IPS-NIHi7 (cell line): ENCODE measurements at regions not wholly inside any gene's neighbourhood (a gene's known extent, or its start where the extent isn't known, plus 50 kb on each side); places are given as distances from the start of the nearest gene placed in this dataset.

ENCODE experiments used
- DNase-seq: peaks from one replicate; pipeline ENCODE4 v3.0.0; 2012; ENCODE audit warnings: mixed read lengths; ENCODE audit errors: extremely low spot score

GRCh38 chr7:33661430-33662160 is 243.7 kb upstream of the BMPER start:
- no peak for DNase-seq

GRCh38 chr7:33666531-33666930 is 238.8 kb upstream of the BMPER start:
- DNase-seq = no peak

- DNase-seq = no peak
These were observed 238.1 kb upstream of the BMPER start for GRCh38 chr7:33667196-33667595.

DNA sequence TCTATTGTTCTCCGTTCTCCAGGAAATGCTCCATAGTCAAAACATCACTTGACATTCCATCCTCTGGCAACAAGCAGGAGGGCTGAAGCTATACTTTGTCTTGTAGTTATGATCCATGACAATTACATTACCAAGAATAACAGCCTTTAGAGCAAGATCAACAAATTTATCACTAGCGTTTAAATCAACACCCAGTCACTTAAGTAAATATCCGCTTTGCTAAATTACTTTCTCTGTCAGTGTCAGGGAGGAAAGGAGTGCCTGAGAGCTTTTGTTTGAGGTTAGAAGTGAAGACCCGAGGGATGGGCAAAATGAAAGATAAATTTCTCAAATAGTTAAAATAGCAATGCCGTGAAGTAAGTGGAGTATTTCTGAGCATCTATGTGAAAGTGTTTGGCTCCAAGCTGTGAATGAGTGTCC is 236.1 kb upstream of the BMPER start:
- no peak for DNase-seq

DNA sequence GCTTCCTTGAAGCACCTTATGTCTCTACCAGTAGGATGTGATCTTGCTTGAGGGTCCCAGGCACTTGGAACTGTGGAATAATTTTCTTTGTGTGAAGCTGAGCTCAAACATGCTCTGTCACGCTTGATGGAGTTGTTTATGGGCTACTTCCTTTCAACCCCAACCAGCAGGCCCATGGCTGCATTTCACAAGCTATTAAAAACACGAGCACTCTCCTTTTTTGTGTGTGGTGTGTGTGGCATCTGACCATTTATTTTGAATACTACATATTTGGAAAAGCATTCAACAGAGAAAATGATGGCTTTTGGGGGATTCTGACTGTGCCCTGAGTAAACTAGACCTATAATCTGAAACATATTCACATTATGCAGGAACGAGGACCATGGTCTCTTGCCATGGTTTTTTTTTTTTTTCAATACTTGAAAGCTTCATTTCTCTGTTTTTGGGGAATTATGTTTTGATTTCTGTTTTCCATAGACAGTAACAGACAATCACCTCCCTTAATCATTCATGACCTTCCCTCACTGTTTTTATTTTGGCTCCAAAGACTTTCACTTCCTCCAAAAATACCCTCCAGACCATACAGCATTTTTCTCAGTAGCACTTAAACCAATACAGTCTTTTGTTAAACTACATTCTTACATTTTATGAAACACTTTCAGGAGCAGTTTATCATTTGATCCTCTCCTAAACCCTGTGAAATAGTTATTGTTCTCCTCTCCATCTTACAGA is 233.6 kb upstream of the BMPER start:
- no peak for DNase-seq

DNA sequence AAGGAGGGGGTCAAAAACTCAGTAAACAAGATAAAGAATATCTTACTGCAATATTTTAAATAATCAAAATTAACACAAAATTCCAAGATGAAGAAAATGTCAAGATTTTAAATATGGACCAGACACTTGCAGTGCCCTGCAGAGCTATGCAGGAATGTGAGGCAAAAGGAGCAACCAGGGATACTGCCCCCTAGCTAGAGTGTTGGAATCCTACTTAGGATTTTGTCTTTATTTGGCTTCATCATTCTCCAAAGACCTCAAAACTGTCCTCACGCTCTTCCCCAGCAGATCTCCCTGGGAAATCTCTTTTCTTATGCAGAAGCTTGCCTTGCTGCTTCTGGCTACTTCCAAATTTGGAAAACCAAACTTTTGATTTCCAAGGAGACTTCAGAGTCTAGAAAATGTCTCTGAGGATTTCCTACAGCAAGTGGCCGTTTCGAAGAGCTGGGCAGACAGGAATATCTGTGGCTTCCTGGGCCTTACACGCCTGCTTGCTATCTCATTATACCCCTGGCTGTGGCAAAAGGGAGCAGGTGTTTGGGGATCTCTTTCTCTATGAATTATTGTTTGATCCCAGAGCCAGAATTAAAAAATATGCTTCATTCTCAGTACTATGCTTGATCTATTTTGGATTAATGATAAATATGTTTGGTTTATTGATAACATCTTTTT is 232.2 kb upstream of the BMPER start:
- DNase-seq = peak; percentile 51

- peak; percentile 20 for DNase-seq
These were observed 230.4 kb upstream of the BMPER start for GRCh38 chr7:33674804-33675411.

- no peak for DNase-seq
These were observed 227.8 kb upstream of the BMPER start for GRCh38 chr7:33677556-33677955.

- DNase-seq = no peak
These were observed 226.6 kb upstream of the BMPER start for GRCh38 chr7:33678569-33679335.

GRCh38 chr7:33680682-33681081 is 224.7 kb upstream of the BMPER start:
- no peak for DNase-seq

DNA sequence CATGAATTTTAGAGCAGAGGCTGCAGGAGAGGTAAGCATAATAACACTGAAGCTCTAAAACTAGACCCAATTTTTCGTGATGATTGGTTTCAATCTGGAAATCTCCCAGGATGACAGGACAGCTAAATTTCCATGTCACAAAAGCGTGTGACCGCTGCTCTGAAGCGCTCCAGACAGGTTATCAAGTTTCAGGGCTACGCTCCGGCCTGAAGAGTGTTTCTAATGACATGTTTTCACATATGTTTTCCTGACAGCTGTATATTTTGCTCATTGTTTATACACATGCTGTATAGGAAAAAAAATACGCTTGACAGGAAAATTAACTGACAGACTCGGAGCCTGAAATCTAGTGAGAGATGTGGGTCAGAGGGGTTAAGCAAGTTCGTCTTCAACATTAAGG is 219.8 kb upstream of the BMPER start:
- DNase-seq = no peak

DNA sequence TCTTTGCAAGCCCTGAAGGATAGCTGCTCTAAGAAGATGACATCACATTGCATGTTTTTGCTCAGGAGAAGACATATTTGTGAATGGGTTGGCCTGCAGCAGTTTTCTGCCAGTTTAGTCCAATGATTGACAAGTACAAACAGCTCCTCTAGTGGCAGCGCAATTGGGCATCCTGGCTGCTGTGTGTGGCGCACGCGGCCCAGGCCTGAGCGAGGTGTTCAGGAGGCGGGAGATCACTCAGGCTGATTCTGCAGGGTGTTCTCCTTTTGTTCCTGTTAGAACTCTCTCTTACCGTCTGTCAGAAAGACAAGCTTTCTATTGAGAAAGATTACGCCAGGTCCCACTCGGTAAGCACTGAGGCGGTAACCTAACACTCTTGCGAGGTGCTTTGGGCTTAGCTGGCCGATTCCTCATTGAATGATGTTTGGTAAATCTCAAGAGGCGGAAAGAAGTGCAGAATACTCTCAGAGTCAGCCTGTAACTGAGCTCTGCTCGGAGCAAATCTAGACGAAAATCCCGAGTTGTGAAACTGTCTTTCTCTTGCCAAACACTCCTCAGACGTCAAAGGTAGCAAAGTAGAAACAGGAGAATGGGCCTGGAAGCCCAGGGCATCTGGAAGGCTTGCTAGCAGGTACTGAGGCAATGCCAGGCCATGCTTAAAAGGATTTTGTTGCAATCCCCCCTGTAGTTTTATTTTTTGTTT is 219.2 kb upstream of the BMPER start:
- no peak for DNase-seq

- DNase-seq = no peak
These were observed 217.7 kb upstream of the BMPER start for GRCh38 chr7:33687625-33688024.

GRCh38 chr7:33691180-33691579 is 214.2 kb upstream of the BMPER start:
- no peak for DNase-seq

- no peak for DNase-seq
These were observed 212.4 kb upstream of the BMPER start for GRCh38 chr7:33692956-33693355.

GRCh38 chr7:33694006-33694405 is 211.3 kb upstream of the BMPER start:
- no peak for DNase-seq

DNA sequence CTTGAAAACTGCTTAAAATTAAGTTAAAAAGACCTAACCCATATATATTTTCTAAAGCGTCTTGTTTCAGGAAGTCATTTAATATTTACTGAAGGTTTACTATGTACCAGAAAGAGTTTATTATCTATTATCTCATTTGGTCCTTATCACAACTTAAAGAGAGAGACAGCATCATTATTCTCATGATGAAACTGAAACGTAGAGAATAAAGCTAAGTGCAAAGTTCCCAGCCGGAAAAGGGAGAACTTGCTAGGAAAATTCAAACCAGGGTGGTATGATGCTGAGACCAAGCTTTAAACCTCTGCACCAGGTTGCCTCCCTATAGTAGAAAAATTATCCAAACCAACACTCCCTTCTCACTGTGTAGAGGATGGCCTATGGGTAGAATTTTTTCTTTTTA is 207.7 kb upstream of the BMPER start:
- no peak for DNase-seq

- no peak for DNase-seq
These were observed 207.3 kb upstream of the BMPER start for GRCh38 chr7:33698041-33698440.

- no peak for DNase-seq
These were observed 206.6 kb upstream of the BMPER start for GRCh38 chr7:33698692-33699128.

DNA sequence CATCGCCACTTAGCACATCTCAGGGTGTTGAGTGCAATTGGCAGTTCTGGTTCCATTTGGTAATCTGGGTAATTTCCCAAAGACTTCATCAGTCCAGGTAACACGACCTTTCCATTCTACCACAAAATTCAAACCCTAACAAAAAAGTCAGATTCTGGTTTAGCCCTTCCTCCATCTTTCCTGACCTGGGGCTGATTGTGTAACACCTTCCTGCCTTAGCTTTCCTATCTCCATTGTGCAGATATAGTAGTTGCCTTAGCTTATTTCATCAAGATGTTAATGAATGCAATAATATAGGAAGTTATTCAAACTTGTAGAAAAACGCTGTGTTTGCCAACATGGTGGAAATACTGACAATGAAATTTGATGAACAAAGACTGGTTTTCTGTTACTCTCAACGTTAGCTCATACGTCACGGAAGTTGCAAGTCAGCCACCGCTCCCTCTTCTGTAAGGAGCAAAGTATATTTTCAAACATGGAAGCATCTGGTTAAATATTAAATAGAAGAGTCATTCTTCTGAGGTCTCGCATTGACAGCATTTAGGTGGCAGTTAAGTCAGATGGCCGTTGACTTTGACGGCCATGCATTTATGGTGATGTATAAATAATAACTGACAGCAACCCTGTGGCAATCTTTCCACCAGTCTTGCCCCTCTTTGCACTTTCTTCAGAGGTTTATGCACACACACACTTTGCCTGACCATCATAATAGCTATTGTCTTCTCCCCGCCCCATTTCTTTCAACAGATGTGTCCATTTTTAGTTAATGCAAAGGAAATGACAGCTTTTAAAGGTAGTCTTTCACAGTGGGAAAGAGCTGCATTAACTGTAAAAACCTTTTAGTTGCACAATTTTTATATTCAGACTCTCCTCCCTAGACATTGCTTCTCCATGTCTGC is 205.1 kb upstream of the BMPER start:
- no peak for DNase-seq
